GM10248 (cell line): ENCODE measurements at regions not wholly inside any gene's neighbourhood (a gene's known extent, or its start where the extent isn't known, plus 50 kb on each side); places are given as distances from the start of the nearest gene placed in this dataset.
"Not testable (repeated sequence)": the region's sequence is repeated elsewhere in the genome, so short reads cannot be mapped to it uniquely, and the experiment has no call there.

Source experiments
- CTCF ChIA-PET: fragments of 300-600 bp; sonication (Branson Sonifier 250); formaldehyde crosslinking; extraction: SDS; loops from one replicate; lab custom pipeline; 2021; ENCODE audit warnings: antibody characterized with exemption; lab: Yijun Ruan, JAX
- POLR2A ChIA-PET: fragments of 350-650 bp; sonication (Branson Sonifier 250); formaldehyde crosslinking; extraction: SDS; loops from one replicate; lab custom pipeline; 2020; ENCODE audit warnings: antibody characterized with exemption; lab: Yijun Ruan, JAX
- DNase-seq: peaks from one replicate; pipeline ENCODE4 v3.0.0; 2012; ENCODE audit errors: extremely low spot score
- TF ChIP-seq, protein P1 (sequence below): IDR thresholded peaks from 2 replicates; pipeline ENCODE4 v1.5.1; 2012; ENCODE audit warnings: mild to moderate bottlenecking, low read depth; ENCODE audit errors: extremely low read depth, missing control alignments, control extremely low read depth

DNA sequence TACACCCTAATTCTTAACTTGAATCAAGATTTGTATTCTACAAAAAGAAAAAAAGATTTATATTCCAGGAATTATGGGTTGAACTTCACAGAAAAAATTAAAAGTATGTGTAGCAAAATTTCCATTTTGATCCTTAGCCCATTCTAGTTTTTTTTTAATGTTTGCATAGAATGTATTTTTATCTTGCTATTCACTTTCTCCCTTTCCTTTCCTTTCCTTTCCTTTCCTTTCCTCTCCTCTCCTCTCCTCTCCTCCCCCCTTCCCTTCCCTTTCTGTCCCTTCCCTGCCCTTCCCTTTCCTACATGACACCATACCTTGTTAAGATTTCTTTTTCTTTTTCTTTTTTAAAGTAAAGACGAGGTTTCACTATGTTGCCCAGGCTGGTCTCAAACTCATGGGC is 542.5 kb upstream of the PTGER4 start:
- POLR2A ChIA-PET, result no interaction called here
- no peak for DNase-seq
- CTCF ChIA-PET, result no interaction called here
- TF ChIP-seq, protein P1, sequence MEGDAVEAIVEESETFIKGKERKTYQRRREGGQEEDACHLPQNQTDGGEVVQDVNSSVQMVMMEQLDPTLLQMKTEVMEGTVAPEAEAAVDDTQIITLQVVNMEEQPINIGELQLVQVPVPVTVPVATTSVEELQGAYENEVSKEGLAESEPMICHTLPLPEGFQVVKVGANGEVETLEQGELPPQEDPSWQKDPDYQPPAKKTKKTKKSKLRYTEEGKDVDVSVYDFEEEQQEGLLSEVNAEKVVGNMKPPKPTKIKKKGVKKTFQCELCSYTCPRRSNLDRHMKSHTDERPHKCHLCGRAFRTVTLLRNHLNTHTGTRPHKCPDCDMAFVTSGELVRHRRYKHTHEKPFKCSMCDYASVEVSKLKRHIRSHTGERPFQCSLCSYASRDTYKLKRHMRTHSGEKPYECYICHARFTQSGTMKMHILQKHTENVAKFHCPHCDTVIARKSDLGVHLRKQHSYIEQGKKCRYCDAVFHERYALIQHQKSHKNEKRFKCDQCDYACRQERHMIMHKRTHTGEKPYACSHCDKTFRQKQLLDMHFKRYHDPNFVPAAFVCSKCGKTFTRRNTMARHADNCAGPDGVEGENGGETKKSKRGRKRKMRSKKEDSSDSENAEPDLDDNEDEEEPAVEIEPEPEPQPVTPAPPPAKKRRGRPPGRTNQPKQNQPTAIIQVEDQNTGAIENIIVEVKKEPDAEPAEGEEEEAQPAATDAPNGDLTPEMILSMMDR, result no peak

DNA sequence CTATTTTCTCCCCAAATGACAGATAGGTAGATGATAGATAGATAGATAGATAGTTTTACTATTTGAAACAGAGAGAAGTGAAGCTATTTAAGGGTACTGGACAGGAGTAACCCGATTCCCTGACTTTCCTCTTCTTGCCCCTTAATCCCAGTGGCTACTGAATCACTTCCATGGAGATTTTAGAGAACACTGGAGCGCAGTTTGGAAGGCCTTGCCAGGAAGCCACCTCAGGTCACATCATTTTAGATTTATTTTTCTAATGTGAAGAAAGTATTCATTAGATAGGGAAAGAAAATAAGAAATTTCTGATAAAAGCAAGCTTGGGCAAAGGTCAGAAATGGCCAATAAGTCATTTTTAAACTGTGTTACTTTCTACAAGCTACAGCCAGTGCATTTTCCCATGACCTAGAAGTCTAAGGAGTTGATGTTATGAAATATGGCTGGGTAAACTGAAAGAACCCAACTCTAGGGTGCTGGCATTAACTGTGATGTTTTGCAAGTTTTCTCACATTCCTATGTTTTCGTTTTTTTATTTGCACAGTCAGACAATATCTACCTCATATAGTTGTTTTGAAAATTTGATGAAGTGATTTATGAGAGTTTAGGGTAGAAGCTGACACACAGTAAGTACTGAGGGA is 544.7 kb upstream of the PTGER4 start:
- DNase-seq, result no peak
- TF ChIP-seq, protein P1, result no peak
- CTCF ChIA-PET, result interaction anchor here (0.9 to 1.3 kb wide), 2 partner anchors 8 to 81 kb away, joined by 3 to 4 read pairs; no protein-coding TSS in a partner anchor
- POLR2A ChIA-PET, result no interaction called here

DNA sequence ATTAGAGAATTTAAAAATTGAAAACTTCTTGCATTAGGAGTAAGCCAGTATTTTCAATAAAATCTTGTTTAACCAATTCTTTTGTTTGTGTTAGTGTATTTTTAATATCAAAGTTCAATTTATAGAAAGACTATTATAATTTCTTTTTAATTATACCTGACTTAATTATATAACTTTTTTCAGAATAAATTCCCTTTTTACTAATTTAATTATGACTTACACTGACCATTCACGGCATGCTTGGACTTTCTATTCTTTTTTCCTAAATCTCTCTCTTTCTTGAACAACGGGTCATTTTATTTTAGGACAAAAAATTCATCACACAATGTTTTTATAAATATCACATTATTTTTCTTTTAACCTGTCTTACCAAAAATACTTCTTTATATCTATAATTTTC is 555.3 kb upstream of the PTGER4 start:
- POLR2A ChIA-PET, result no interaction called here
- TF ChIP-seq, protein P1, result no peak
- CTCF ChIA-PET, result no interaction called here
- no peak for DNase-seq

DNA sequence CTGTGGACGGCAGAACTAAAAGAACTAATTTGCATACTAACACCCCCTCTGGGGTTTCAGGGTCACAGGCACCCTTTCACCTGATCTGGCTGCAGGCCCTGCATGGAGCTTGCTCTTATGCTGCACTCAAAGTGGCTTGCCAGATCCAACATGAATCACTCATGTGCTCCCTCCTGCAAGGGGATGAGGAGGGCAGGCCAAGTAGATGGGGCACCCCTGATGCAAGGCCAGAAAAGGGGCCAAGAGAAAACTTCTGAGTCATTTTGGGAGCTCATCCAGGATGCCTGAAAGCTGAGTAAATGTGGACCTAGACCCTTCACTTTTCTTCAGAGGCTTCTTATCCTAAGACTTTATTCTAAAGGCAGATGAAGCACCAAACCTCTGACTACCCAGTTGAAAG is 558.5 kb upstream of the PTGER4 start:
- no peak for DNase-seq
- ChIA-PET POLR2A (no interaction called here), CTCF (interaction anchor here (1.6 kb wide), 1 partner anchor 11 kb away, joined by 4 read pairs; no protein-coding TSS in a partner anchor)
- TF ChIP-seq, protein P1, result no peak

DNA sequence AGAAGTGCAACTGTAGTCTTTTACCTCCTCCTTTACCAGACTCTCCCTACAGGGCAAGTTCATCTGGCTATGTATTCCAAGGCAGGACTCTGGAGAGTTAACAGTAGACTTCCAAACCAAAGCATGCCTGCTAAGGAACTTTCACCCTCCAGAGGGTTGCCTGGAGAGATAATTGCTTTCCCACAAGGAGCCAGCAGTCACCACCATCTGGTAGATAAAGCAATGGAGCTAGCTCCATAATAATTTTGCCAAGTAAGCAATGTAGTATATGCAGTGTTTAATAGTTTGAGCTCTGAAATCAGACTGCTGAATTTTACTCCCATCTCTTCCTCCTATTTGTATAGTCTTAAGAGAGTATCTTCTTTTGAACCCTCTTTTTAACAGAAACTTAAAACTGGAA is 566.8 kb upstream of the PTGER4 start:
- ChIA-PET CTCF (no interaction called here), POLR2A (no interaction called here)
- no peak for DNase-seq
- TF ChIP-seq, protein P1, result no peak

DNA sequence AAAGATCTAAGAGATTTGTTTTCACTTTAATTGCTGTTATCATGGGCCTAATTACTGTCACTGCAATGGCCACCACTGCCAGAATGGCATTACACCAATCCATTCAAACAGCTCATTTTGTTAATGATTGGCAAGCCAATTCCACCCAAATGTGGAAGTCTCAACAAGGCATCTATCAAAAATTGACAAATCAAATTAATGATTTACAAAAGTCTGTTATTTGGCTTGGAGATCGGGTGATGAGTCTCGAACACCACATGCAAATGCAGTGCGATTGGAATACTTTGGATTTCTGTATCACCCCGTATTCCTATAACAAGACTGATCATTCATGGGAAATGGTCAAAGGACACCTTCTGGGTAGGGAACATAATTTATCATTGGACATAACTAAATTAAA is 568.7 kb upstream of the PTGER4 start:
- POLR2A ChIA-PET, CTCF ChIA-PET, DNase-seq: not testable (repeated sequence)

DNA sequence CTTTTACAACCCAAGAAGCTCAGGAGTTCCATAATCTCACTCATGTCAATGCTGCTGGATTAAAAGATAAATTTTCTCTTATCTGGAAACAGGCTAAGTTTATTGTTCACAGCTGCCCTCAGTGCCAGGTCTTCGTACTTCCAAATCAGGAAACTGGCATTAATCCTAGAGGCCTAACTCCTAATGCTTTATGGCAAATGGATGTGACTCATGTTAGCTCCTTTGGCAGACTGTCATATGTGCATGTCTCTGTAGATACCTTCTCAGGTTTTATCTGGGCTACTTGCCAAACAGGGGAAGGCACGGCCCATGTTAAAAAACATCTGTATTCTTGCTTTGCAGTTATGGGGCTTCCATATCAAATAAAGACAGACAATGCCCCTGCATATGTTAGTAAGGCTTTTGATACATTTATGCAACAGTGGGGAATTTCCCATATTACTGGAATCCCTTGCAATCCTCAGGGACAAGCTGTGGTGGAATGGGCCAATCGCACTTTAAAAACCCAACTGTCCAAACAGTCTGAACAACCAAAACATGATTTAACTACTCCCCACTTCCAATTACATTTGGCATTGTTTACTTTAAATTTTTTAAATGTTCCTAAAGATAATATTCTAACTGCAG is 570.8 kb upstream of the PTGER4 start:
- CTCF ChIA-PET, DNase-seq, POLR2A ChIA-PET: not testable (repeated sequence)

DNA sequence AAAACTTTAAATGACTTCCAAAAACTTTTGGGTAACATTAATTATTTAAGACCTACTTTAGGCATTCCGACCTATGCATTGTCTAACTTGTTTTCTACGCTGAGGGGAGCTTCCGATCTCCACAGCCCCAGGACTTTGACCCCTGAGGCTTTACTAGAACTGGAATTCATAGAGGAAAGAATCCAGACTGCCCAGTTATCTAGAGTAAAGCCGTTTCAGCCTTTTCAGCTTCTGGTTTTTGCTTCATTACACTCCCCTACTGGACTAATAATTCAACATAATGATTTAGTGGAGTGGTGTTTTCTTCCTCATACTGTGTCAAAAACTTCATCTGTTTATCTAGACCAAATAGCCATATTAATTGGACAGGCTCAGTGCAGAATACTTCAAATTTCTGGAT is 571.9 kb upstream of the PTGER4 start:
- POLR2A ChIA-PET, DNase-seq, CTCF ChIA-PET: not testable (repeated sequence)
